HG02973 (cell line): ENCODE measurements at regions not wholly inside any gene's neighbourhood (a gene's known extent, or its start where the extent isn't known, plus 50 kb on each side); places are given as distances from the start of the nearest gene placed in this dataset.

ENCODE experiments used
- ATAC-seq: cut with Tn5 transposase; IDR thresholded peaks from one replicate; pipeline ENCODE4 v1.9.1; 2021; ENCODE audit warnings: moderate library complexity; ENCODE audit not compliant: unreplicated experiment

DNA sequence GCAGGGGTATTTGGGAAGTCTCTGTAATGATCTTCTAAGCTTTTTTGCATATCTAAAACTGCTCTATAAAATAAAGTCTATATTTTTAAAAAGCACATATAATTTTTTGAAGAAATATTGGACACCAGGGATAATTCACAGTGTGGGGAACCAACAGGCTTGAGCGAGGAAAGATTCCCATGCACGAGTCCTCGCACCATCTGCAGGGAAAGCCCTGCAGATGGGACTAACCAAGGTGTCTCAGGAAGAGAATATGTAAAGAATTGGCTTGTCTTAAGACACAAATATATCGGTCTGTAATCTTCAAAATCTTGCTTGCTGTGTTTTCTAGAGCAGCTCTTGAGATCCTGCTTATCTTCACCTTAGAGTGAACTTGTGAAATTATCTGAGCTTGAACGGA lies 77.2 kb upstream of the SEMA6D start:
- no peak for ATAC-seq

DNA sequence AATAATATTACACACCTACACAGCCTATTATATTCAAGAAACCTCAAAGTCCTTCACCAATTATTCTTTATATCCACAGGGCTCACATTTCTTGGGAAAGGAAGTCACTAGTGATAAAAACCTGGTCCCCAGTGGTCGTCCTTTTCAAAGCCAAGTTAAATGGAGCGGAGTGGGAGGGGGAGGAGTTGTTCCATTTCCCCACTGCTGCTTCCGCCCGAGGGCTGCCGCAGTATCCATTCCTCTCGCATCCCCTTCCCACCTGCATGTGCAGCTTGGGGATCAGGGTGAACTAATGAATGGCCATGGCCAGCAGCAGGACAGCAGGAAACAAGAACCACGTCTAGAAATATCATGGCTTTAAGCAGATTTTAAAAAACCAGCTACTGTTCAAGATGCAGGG lies 76.4 kb upstream of the SEMA6D start:
- no peak for ATAC-seq

DNA sequence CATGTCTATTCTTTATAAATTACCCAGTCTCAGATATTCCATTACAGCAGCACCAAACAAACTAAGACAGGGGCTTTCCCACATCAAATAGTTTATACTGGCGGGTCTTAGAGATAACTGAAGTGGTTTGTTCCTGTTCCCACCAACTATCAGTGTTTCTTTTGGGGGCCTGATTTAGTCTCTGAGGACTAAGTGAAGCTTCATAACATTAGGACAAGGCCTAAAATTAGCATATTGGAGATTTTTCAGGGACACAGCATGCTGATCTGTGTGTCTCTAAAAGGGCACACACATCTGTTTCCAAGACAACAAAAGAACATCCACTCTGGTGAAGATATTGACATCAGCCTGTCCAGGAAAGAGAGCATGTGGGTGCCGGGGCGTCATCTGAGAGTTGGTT lies 72.6 kb upstream of the SEMA6D start:
- no peak for ATAC-seq

DNA sequence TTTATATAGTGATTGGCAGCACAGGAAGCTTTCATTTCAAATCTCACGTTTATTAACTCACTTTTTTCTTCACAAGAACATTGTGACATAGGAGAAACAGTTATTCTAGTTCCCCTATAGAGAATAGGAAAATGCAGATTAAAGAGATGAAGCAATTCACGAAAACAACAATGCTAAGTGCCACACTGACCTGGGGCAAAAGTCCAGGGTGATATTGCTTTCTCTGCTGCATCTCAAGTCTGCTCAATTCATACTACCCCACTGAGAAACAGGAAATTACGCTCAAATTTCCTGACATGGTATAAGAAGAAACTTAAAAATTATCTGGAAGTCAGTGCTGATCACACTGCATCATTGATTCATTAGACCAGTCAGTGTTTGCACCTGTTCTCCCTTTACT lies 66.7 kb upstream of the SEMA6D start:
- ATAC-seq, result no peak

DNA sequence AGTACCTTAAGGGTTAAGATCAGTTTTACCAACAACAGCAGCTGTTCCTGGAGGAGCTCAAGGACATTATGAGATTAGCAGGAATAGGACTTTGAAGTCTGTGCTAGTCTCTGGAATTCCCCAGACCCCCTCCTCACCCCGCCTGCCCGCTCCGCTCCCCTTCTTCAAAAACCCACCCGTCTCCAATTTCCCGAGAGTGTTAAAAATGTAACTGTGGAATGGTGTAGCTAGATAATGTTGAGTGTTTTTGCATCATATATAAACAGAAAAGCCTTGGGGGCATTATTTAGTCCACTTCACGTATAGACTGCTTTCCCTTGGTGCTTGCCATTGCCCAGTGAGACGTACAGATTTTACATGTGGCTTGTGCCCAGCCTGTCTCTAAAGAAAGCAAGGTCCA lies 65.0 kb upstream of the SEMA6D start:
- ATAC-seq, result no peak

DNA sequence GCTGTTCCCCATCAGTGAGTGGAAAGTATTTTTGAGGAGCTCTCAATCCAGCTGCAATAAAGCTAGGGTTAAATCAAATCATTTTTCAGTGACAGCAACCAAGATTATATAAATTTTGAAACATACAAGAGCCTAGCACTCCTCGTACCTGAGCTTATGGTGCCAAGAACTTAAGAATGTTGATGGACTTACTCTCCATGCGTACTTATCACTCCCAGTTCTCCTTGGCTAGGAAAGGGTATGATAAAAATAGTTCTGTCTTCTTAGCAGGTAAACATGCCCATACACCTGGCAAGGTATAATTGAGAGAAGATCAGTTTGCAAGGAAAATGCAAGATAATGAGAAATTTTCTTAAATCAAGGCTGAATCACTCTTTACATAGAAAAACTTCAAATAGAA lies 64.5 kb upstream of the SEMA6D start:
- no peak for ATAC-seq

DNA sequence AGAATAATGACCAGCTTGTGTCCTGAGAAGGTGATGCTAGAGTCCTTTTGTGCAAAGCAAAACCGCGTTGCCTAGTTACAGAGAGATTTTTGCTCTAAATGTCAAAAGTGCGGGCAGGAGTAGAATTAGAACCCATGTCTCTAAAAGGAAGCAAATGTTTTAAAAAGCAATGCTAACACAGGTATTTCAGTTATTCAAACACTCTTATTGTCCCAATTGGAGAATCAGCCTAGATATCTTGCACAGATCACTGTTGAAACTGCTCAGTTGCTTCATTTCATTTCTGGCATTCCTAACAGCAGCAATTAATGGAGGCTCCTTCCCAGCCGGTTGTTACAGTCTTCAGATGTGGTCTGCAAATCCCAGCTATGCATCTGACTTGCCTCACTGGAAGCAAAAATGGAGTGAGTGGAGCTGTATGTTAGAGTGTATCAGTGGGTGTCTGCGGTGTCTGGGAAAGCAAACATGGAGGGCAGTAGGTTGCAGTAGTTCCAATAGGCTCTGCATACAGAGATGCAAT lies 55.6 kb upstream of the SEMA6D start:
- no peak for ATAC-seq

DNA sequence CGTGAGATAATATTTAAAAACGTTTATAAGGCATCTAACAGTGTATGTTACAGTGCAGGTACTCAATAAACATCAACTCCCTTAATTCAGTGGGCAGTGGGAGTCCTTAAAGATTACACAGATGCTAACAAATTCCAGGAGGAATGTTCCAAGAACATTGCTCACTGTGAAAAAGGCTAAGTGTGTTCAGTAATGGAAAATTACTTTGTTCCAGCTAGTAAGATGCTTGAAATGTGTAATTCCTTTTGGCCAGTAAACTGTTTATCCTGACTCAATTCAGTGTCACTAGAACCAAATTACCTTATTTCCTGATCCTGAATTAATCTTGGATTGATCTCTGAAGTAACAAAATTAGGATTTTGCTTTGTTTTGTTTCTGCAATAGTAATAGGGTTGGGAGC lies 54.2 kb upstream of the SEMA6D start:
- ATAC-seq, result no peak
